Lung (tissue), 11 donors: ENCODE measurements at regions not wholly inside any gene's neighbourhood (a gene's known extent, or its start where the extent isn't known, plus 50 kb on each side); places are given as distances from the start of the nearest gene placed in this dataset.

Source experiments
- ATAC-seq: fragments of 200-7000 bp; cut with Tn5 transposase; one replicate; pipeline ENCODE4 v1.9.1; 2020; ENCODE audit warnings: moderate number of reproducible peaks; ENCODE audit not compliant: insufficient read depth, low FRiP score
- DNase-seq, 3 donors: peaks; one replicate each; pipeline ENCODE4 v3.0.0-alpha.2; 2013 to 2017
- H3K27ac ChIP-seq, 2 donors: one replicate each; pipeline ENCODE4 v1.5.1; 2013; ENCODE audit warnings: mild to moderate bottlenecking in 2 of 2, moderate library complexity in 2 of 2, control low read depth in 1 of 2, inconsistent platforms in 1 of 2, low read depth in 1 of 2, low read length in 1 of 2
- H3K27me3 ChIP-seq, 3 donors: one replicate each; pipeline ENCODE4 v1.5.1; 2013; ENCODE audit warnings: low read length in 2 of 3; ENCODE audit not compliant: control insufficient read depth in 3 of 3, insufficient read depth in 3 of 3
- H3K36me3 ChIP-seq, 4 donors: one replicate each; pipeline ENCODE4 v1.5.1; 2013; ENCODE audit warnings: low read length in 4 of 4, mild to moderate bottlenecking in 1 of 4, moderate library complexity in 1 of 4; ENCODE audit not compliant: control insufficient read depth in 4 of 4, insufficient read depth in 4 of 4
- H3K4me1 ChIP-seq, 5 donors: one replicate each; pipeline ENCODE4 v1.5.1; 2013; ENCODE audit warnings: low read length in 5 of 5, mild to moderate bottlenecking in 2 of 5, moderate library complexity in 1 of 5; ENCODE audit not compliant: control insufficient read depth in 5 of 5, insufficient read depth in 5 of 5
- H3K4me3 ChIP-seq: one replicate; pipeline ENCODE4 v1.5.1; 2013; ENCODE audit warnings: mild to moderate bottlenecking, control low read depth, moderate library complexity
- H3K9ac ChIP-seq, 2 donors: one replicate each; pipeline ENCODE4 v1.5.1; 2013; ENCODE audit warnings: low read length in 2 of 2, control low read depth in 1 of 2; ENCODE audit not compliant: insufficient read depth in 1 of 2
- H3K9me3 ChIP-seq, 4 donors: one replicate each; pipeline ENCODE4 v1.5.1; 2013; ENCODE audit warnings: low read length in 3 of 4, mild to moderate bottlenecking in 1 of 4, moderate library complexity in 1 of 4; ENCODE audit not compliant: control insufficient read depth in 4 of 4, insufficient read depth in 3 of 4
- WGBS, 2 donors: extraction: QIAGEN DNeasy Blood & Tissue Kit; methylation state at CpG; one replicate each; pipeline ENCODE4 v1.1.7; 2013; 5-methylcytosine and 5-hydroxymethylcytosine counted together
- TF ChIP-seq, protein P1 (sequence below): IDR thresholded peaks from 2 replicates; pipeline ENCODE4 v1.5.1; 2012; ENCODE audit warnings: mild to moderate bottlenecking; ENCODE audit errors: control extremely low read depth, extremely low read depth
- donor health status: control.
- donor health status: control.
- donor health status: Bipolar disorder and iron deficiency.
- donor health status: healthy.
- donor health status: DM: yes; HTN: yes; CAD: no.

DNA sequence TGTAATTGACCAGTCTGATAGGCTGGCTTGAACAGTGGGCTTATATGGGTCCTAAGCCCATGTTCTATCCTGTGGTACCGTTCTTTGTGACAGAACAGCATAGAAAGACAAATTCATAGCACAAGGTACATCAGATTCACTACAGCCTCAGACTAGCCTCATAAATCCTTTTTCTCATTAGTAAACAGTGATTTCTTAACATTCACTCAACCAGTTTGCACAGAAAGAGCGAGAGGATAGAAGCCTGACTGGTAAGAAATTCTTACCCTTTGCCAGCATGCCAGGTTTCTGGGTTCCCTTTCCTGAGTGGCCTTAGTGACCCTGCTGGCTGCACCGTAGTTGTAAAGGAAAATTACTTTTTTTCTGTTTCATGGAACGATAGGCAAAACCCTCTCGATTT lies 412.1 kb downstream of the SH2D4B start:
- Histone ChIP-seq H3K4me3 (no peak overlapping the region), H3K36me3 (no peaks in the 10 kb centered on the region), H3K27ac (no peak overlapping the region), H3K9ac (no peak overlapping the region), H3K27me3 (no peaks in the 10 kb centered on the region), H3K9me3 (no peaks in the 10 kb centered on the region), H3K4me1 (no peaks in the 10 kb centered on the region)
- no peak for DNase-seq
- ATAC-seq = no peak
- TF ChIP-seq, protein P1, sequence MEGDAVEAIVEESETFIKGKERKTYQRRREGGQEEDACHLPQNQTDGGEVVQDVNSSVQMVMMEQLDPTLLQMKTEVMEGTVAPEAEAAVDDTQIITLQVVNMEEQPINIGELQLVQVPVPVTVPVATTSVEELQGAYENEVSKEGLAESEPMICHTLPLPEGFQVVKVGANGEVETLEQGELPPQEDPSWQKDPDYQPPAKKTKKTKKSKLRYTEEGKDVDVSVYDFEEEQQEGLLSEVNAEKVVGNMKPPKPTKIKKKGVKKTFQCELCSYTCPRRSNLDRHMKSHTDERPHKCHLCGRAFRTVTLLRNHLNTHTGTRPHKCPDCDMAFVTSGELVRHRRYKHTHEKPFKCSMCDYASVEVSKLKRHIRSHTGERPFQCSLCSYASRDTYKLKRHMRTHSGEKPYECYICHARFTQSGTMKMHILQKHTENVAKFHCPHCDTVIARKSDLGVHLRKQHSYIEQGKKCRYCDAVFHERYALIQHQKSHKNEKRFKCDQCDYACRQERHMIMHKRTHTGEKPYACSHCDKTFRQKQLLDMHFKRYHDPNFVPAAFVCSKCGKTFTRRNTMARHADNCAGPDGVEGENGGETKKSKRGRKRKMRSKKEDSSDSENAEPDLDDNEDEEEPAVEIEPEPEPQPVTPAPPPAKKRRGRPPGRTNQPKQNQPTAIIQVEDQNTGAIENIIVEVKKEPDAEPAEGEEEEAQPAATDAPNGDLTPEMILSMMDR = no peak
- WGBS, 2 donors = 91 to 94% methylated on average over 5 of the region's 5 CpGs

DNA sequence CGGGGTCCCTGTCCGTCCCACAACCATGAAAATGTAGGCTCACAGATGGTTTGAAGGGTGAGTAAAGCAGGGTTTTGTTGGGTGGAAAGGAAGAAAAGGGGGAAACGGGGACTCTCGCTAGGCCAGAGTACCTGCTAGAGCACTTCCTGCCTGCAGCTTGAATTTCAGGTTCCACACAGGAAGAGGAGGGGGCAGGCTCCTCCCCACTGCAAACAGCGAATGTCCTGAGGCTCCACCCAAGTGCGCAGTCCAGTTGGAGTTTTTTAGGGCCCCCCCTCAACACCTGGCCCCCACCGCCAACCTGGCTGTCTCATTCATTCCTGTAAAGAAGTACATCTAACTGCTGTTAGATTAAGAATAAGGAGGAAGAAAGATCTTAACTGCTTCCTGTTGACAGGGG lies 414.7 kb downstream of the SH2D4B start:
- Histone ChIP-seq H3K27ac (no peak overlapping the region), H3K36me3 (no peaks in the 10 kb centered on the region), H3K27me3 (no peaks in the 10 kb centered on the region), H3K9me3 (no peaks in the 10 kb centered on the region), H3K4me3 (no peak overlapping the region), H3K9ac (no peak overlapping the region), H3K4me1 (no peaks in the 10 kb centered on the region)
- TF ChIP-seq, protein P1 = no peak
- no peak for ATAC-seq
- WGBS, 2 donors = 81 to 87% methylated on average over 7 of the region's 7 CpGs
- DNase-seq = no peak

DNA sequence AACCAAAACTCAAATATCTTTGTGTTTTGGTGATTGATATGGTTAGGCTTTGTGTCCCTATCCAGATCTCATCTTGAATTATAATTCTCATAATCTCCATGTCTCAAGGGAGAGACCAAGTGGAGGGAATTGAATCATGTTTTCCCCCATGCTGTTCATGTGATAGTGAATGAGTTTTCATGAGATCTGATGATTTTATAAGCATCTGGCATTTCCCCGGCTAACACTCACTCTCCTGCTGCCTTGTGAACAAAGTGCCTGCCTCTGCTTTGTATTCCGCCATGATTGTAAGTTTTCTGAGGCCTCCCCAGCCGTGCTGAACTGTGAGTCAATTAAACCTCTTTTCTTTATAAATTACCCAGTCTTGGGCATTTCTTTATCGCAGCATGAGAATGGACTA lies 419.5 kb downstream of the SH2D4B start:
- DNase-seq (no peak), ATAC-seq (no peak)
- H3K4me3 ChIP-seq = no peak overlapping the region
- H3K9me3 ChIP-seq = no peaks in the 10 kb centered on the region
- 89 to 90% methylated on average over 4 of the region's 4 CpGs for WGBS, 2 donors
- H3K36me3 ChIP-seq = no peaks in the 10 kb centered on the region
- H3K4me1 ChIP-seq = no peaks in the 10 kb centered on the region
- no peak overlapping the region for H3K9ac ChIP-seq
- TF ChIP-seq, protein P1 = no peak
- H3K27me3 ChIP-seq = no peaks in the 10 kb centered on the region
- no peak overlapping the region for H3K27ac ChIP-seq

- no peak overlapping the region for H3K27ac ChIP-seq
- WGBS, 2 donors = 74 to 85% methylated on average over 2 of the region's 2 CpGs
- no peaks in the 10 kb centered on the region for H3K4me1 ChIP-seq
- ATAC-seq = no peak
- no peak overlapping the region for H3K4me3 ChIP-seq
- no peaks in the 10 kb centered on the region for H3K9me3 ChIP-seq
- H3K27me3 ChIP-seq = no peaks in the 10 kb centered on the region
- no peaks in the 10 kb centered on the region for H3K36me3 ChIP-seq
- DNase-seq = no peak
- TF ChIP-seq, protein P1 = no peak
- H3K9ac ChIP-seq = no peak overlapping the region
Observed at GRCh38 chr10:80964179-80964578, 426.5 kb downstream of the SH2D4B start.
